ENCODE measurements at regions not wholly inside any gene's neighbourhood (a gene's known extent, or its start where the extent isn't known, plus 50 kb on each side); places are given as distances from the start of the nearest gene placed in this dataset.

- Histone ChIP-seq H3K9me3 (no peaks in the 10 kb centered on the region), H3F3A (replicated peaks; ENCODE audit: insufficient read depth) (no peaks in the 10 kb centered on the region), H3K9me2 (no peaks in the 10 kb centered on the region), H3K4me2 (no peak overlapping the region), H2AFZ (ENCODE audit: low read depth) (no peak overlapping the region), H3K4me1 (ENCODE audit: control insufficient read depth in 1 of 2, insufficient read depth in 2 of 2, low read depth in 1 of 2, low read length in 1 of 2) (no peaks in the 10 kb centered on the region), H3K27ac (ENCODE audit: low read depth in 2 of 2, low read length in 1 of 2) (no peak overlapping the region), H3K27me3 (ENCODE audit: insufficient read depth) (no peaks in the 10 kb centered on the region; the same call in 1 of the 2 replicates), H3K79me2 (ENCODE audit: insufficient read depth) (no peaks in the 10 kb centered on the region), H3K36me3 (replicated peaks in 1 of 2; ENCODE audit: control insufficient read depth in 1 of 2, insufficient read depth in 2 of 2, low read length in 1 of 2) (no peaks in the 10 kb centered on the region), H4K20me1 (ENCODE audit: insufficient read depth) (no peaks in the 10 kb centered on the region), H3K4me3 (ENCODE audit: low read depth in 2 of 2, low read length in 1 of 2) (no peak overlapping the region), H3K9ac (no peak overlapping the region)
- ChIA-PET CTCF (no interaction called here), POLR2A (no interaction called here)
- TF ChIP-seq RCOR1 (IDR thresholded peaks at IDR 0.05; ENCODE audit: low read length): no peak
- no peak for TF ChIP-seq TAF1 (IDR thresholded peaks at IDR 0.05; ENCODE audit: borderline replicate concordance, low read depth, low read length)
- no peak for TF ChIP-seq FOSL2 (IDR thresholded peaks at IDR 0.05; ENCODE audit: borderline replicate concordance, low read depth)
- no peak for TF ChIP-seq FOXJ3 (CRISPR knock-in tag; IDR thresholded peaks at IDR 0.05)
- TF ChIP-seq MEF2A (IDR thresholded peaks at IDR 0.05; ENCODE audit: borderline replicate concordance, low read depth): no peak
- no peak for TF ChIP-seq MXI1 (IDR thresholded peaks at IDR 0.05; ENCODE audit: low read depth, low read length)
- no peak for TF ChIP-seq RXRA (IDR thresholded peaks at IDR 0.05; ENCODE audit: borderline replicate concordance, low read depth)
- no peak for TF ChIP-seq YY1 (IDR thresholded peaks at IDR 0.05; ENCODE audit: low read depth)
- no peak for DNase-seq
Observed at GRCh38 chr13:36582977-36583376, 90.8 kb upstream of the SERTM1 start.

- Histone ChIP-seq H4K20me1 (ENCODE audit: insufficient read depth) (no peaks in the 10 kb centered on the region), H3K9ac (no peak overlapping the region), H3K79me2 (ENCODE audit: insufficient read depth) (no peaks in the 10 kb centered on the region), H3K4me3 (ENCODE audit: low read depth in 2 of 2, low read length in 1 of 2) (no peak overlapping the region), H3F3A (replicated peaks; ENCODE audit: insufficient read depth) (no peaks in the 10 kb centered on the region), H3K4me1 (ENCODE audit: control insufficient read depth in 1 of 2, insufficient read depth in 2 of 2, low read depth in 1 of 2, low read length in 1 of 2) (no peaks in the 10 kb centered on the region), H3K4me2 (no peak overlapping the region), H3K27me3 (ENCODE audit: insufficient read depth) (no peaks in the 10 kb centered on the region; the same call in 1 of the 2 replicates), H3K9me2 (no peaks in the 10 kb centered on the region), H3K27ac (ENCODE audit: low read depth in 2 of 2, low read length in 1 of 2) (no peak overlapping the region), H3K36me3 (replicated peaks in 1 of 2; ENCODE audit: control insufficient read depth in 1 of 2, insufficient read depth in 2 of 2, low read length in 1 of 2) (no peaks in the 10 kb centered on the region), H2AFZ (ENCODE audit: low read depth) (no peak overlapping the region), H3K9me3 (no peaks in the 10 kb centered on the region)
- DNase-seq: no peak
- TF ChIP-seq SMC3 (IDR thresholded peaks at IDR 0.05; ENCODE audit: low read depth, low read length) (no peak), RAD21 (IDR thresholded peaks at IDR 0.05; ENCODE audit: low read length) (no peak), YY1 (IDR thresholded peaks at IDR 0.05; ENCODE audit: low read depth) (no peak), USF1 (IDR thresholded peaks at IDR 0.05; ENCODE audit: borderline replicate concordance, low read depth) (no peak), GATA2 (CRISPR knock-in tag; IDR thresholded peaks at IDR 0.05) (no peak), RCOR1 (IDR thresholded peaks at IDR 0.05; ENCODE audit: low read length) (no peak), USF2 (IDR thresholded peaks at IDR 0.05; ENCODE audit: borderline replicate concordance, low read depth, low read length) (no peak), SIN3A (IDR thresholded peaks at IDR 0.05; ENCODE audit: borderline replicate concordance, low read depth, low read length) (no peak)
- 0% methylated on average over 3 of the region's 3 CpGs for WGBS (ENCODE audit: low lambda C conversion rate)
- ChIA-PET CTCF (no interaction called here), POLR2A (no interaction called here)
Observed at GRCh38 chr13:36599641-36600040, 74.2 kb upstream of the SERTM1 start.

Measured in SK-N-SH (cell line).